ENCODE measurements at regions not wholly inside any gene's neighbourhood (a gene's known extent, or its start where the extent isn't known, plus 50 kb on each side); places are given as distances from the start of the nearest gene placed in this dataset.

DNA sequence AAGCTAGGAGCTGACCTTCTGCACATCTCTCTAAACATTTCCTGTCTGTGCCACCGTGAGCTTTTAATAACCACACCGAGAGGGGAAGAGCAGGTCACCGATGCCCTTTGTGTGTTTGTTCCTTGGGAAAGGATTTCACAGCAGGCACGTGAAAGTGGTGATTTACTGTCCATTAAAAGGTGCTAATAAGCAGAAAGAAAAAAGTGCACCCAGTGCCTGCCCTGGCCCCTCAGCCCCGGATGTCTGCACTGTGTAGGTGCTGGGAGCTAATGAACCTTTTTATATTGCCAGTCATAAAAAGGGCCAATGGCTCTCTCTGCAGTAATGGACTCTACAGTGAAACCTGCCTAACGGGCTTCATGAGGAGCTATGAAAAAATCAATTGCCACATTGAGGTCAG is 312.6 kb downstream of the C6orf118 start:
- TF ChIP-seq, protein P1, sequence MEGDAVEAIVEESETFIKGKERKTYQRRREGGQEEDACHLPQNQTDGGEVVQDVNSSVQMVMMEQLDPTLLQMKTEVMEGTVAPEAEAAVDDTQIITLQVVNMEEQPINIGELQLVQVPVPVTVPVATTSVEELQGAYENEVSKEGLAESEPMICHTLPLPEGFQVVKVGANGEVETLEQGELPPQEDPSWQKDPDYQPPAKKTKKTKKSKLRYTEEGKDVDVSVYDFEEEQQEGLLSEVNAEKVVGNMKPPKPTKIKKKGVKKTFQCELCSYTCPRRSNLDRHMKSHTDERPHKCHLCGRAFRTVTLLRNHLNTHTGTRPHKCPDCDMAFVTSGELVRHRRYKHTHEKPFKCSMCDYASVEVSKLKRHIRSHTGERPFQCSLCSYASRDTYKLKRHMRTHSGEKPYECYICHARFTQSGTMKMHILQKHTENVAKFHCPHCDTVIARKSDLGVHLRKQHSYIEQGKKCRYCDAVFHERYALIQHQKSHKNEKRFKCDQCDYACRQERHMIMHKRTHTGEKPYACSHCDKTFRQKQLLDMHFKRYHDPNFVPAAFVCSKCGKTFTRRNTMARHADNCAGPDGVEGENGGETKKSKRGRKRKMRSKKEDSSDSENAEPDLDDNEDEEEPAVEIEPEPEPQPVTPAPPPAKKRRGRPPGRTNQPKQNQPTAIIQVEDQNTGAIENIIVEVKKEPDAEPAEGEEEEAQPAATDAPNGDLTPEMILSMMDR (IDR thresholded peaks at IDR 0.05) = no peak
- TF ChIP-seq POLR2A (IDR thresholded peaks at IDR 0.05) = no peak
- no peak for TF ChIP-seq POLR2AphosphoS5 (IDR thresholded peaks at IDR 0.05; ENCODE audit: insufficient read depth in 1 of 2, low read depth in 1 of 2)
